ENCODE measurements at regions not wholly inside any gene's neighbourhood (a gene's known extent, or its start where the extent isn't known, plus 50 kb on each side); places are given as distances from the start of the nearest gene placed in this dataset.

DNA sequence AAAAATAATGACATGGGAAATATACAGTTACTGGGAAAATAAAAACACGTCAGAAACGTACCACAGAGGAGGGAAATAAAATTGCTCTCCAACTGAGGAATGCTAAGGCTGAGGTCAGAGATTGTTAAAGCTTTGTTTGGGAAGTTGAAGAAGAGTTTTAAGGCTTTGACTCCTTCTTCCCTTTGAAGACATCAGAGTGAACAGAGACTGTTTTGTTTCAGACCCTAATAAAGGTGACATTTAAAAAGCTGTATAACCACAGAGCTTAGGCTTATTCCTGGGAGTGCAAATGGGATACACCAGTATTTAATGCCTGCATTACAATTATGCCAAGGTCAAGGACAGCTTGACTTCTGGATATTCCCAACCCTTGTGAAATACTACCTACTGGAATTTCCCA, 102.8 kb downstream of the TRIML1 start:
- Histone ChIP-seq H3K4me1 (no peaks in the 10 kb centered on the region), H3K36me3 (no peaks in the 10 kb centered on the region), H3K9me3 (no peaks in the 10 kb centered on the region), H3K27me3 (no peaks in the 10 kb centered on the region), H3K27ac (no peak overlapping the region), H3K4me3 (no peak overlapping the region)
- WGBS, 2 donors (ENCODE audit: low coverage in 1 of 2): 25% methylated on average over 2 of the region's 2 CpGs; no CpG with 5 or more reads in 1 of the 2 donors
- ATAC-seq: no peak
- TF ChIP-seq, protein P1, sequence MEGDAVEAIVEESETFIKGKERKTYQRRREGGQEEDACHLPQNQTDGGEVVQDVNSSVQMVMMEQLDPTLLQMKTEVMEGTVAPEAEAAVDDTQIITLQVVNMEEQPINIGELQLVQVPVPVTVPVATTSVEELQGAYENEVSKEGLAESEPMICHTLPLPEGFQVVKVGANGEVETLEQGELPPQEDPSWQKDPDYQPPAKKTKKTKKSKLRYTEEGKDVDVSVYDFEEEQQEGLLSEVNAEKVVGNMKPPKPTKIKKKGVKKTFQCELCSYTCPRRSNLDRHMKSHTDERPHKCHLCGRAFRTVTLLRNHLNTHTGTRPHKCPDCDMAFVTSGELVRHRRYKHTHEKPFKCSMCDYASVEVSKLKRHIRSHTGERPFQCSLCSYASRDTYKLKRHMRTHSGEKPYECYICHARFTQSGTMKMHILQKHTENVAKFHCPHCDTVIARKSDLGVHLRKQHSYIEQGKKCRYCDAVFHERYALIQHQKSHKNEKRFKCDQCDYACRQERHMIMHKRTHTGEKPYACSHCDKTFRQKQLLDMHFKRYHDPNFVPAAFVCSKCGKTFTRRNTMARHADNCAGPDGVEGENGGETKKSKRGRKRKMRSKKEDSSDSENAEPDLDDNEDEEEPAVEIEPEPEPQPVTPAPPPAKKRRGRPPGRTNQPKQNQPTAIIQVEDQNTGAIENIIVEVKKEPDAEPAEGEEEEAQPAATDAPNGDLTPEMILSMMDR (IDR thresholded peaks at IDR 0.05): no peak
- TF ChIP-seq EP300 (IDR thresholded peaks at IDR 0.05): no peak
- TF ChIP-seq POLR2AphosphoS5 (IDR thresholded peaks at IDR 0.05): no peak
- TF ChIP-seq POLR2A (IDR thresholded peaks at IDR 0.05): no peak

DNA sequence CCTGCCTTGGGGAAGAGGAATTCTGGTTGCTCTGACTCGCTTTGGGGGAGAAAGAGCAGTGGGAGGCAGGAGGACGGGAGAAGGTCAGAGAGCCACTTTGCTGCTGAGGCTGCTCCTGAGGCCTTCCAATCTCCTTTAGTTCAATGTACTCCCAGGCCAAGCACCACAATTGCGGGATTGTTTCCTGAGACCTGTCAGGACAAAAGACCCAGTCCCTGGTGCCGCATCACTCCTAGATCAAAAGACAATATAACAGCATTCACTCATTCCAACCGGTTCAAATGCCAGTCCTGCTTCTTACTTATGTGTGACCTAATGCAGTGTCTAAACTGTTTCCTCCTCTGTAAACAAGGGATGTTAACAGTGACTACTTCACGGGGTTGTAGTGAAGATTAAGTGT, 106.4 kb downstream of the TRIML1 start:
- Histone ChIP-seq H3K36me3 (no peaks in the 10 kb centered on the region), H3K27ac (no peak overlapping the region), H3K9me3 (no peaks in the 10 kb centered on the region), H3K4me1 (no peaks in the 10 kb centered on the region), H3K27me3 (no peaks in the 10 kb centered on the region), H3K4me3 (no peak overlapping the region)
- no peak for ATAC-seq
- no peak for TF ChIP-seq POLR2A (IDR thresholded peaks at IDR 0.05)
- TF ChIP-seq, protein P1 (IDR thresholded peaks at IDR 0.05): no peak
- TF ChIP-seq EP300 (IDR thresholded peaks at IDR 0.05): no peak
- TF ChIP-seq POLR2AphosphoS5 (IDR thresholded peaks at IDR 0.05): no peak
- 63 to 67% methylated on average over 3 to 5 of the region's 6 CpGs for WGBS, 2 donors (ENCODE audit: low coverage in 1 of 2)

DNA sequence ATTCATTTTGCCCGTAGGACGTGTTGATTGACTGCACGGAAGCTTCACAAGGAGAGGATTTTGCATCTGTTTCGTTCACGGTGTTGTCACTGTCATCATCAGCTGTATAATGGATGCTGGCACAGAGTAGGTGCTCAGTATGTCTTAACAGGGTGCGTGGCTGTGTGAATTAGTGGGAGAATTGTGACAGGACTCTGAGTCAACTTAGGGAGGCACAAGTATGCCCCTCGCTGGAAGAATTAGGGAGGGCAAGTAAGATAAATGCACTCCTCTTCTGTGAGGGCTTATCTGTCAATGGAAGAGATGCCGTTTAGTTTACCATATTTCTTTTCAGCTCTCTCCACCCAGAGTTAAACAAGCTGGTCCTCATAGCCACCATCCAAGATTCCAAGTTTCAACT, 107.2 kb downstream of the TRIML1 start:
- Histone ChIP-seq H3K9me3 (no peaks in the 10 kb centered on the region), H3K4me1 (no peaks in the 10 kb centered on the region), H3K36me3 (no peaks in the 10 kb centered on the region), H3K27ac (no peak overlapping the region), H3K27me3 (no peaks in the 10 kb centered on the region), H3K4me3 (no peak overlapping the region)
- 63 to 72% methylated on average over 6 to 7 of the region's 8 CpGs for WGBS, 2 donors (ENCODE audit: low coverage in 1 of 2)
- no peak for ATAC-seq
- TF ChIP-seq EP300 (IDR thresholded peaks at IDR 0.05): no peak
- TF ChIP-seq, protein P1 (IDR thresholded peaks at IDR 0.05): no peak

DNA sequence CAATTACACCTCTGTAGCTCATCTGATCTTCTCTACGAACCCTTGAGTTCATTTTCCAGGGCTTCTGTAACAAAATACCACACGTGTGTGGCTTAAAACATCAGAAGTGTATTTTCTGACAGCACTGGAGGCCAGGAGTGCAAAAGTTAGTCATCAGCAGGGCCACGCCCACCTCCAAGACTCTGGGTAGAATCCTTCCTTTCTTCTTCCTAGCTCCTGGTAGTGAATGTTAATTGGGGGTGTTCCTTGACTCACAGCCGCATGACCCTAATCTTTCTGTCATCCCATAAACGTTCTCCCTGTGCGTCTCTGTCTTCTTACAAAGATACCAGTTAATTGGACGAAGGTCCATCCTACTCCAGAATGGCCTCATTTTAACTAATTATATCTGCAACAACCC, 115.0 kb downstream of the TRIML1 start:
- no peaks in the 10 kb centered on the region for H3K9me3 ChIP-seq

DNA sequence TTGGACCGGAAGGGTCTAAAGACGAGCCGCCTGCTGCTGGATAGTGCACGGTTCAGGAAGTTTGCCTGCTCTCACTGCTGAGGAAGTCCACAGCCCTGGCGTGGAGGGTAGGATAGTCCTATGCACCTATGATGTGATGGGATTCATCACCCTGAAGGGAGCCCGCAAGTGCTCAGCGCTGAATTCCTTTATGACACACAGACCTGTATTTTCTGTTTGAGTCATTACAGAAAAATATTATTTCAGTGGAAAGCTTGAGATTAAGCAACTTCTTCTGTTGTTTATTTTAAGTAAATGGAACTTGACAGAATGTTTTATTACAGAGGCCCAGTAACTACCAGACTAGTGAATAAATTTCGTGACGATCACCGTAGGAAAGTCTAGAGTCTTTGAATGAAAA, 123.2 kb downstream of the TRIML1 start:
- Histone ChIP-seq H3K36me3 (no peaks in the 10 kb centered on the region), H3K9me3 (no peaks in the 10 kb centered on the region), H3K27me3 (no peaks in the 10 kb centered on the region), H3K27ac (no peak overlapping the region), H3K4me3 (no peak overlapping the region), H3K4me1 (no peaks in the 10 kb centered on the region)
- 16 to 35% methylated on average over 6 to 9 of the region's 10 CpGs for WGBS, 2 donors (ENCODE audit: low coverage in 1 of 2)
- ATAC-seq: no peak
- no peak for TF ChIP-seq EP300 (IDR thresholded peaks at IDR 0.05)
- TF ChIP-seq, protein P1 (IDR thresholded peaks at IDR 0.05): no peak
- no peak for TF ChIP-seq POLR2AphosphoS5 (IDR thresholded peaks at IDR 0.05)
- no peak for TF ChIP-seq POLR2A (IDR thresholded peaks at IDR 0.05)

More for the DNA sequence above, 115.0 kb downstream of the TRIML1 start:
- no peak for ATAC-seq
- no peaks in the 10 kb centered on the region for H3K4me1 ChIP-seq
- no peak overlapping the region for H3K27ac ChIP-seq
- no peaks in the 10 kb centered on the region for H3K36me3 ChIP-seq
- no peak overlapping the region for H3K4me3 ChIP-seq
- H3K27me3 ChIP-seq: no peaks in the 10 kb centered on the region
- no peak for TF ChIP-seq EP300 (IDR thresholded peaks at IDR 0.05)
- no peak for TF ChIP-seq POLR2A (IDR thresholded peaks at IDR 0.05)
- TF ChIP-seq, protein P1 (IDR thresholded peaks at IDR 0.05): no peak
- TF ChIP-seq POLR2AphosphoS5 (IDR thresholded peaks at IDR 0.05): no peak
- WGBS, 2 donors (ENCODE audit: low coverage in 1 of 2): 68 to 85% methylated on average over 6 of the region's 7 CpGs

Measured in gastroesophageal sphincter (tissue), 4 donors.